ENCODE measurements at regions not wholly inside any gene's neighbourhood (a gene's known extent, or its start where the extent isn't known, plus 50 kb on each side); places are given as distances from the start of the nearest gene placed in this dataset.

GRCh38 chr11:69385832-69386427 is 92.0 kb downstream of the MYEOV start:
- H3K36me3 Mint-ChIP-seq (ENCODE audit: low read depth), result no peaks in the 10 kb centered on the region
- no peak overlapping the region for H3K27ac Mint-ChIP-seq
- peaks cover 3% of the 10 kb centered on the region for H3K27me3 Mint-ChIP-seq
- no peak for ATAC-seq
- no peak overlapping the region for H3K4me3 Mint-ChIP-seq
- H3K4me1 Mint-ChIP-seq, result no peaks in the 10 kb centered on the region
- no peak for DNase-seq
- H3K9me3 ChIP-seq (ENCODE audit: control insufficient read depth, low read length, poor library complexity, severe bottlenecking), result no peaks in the 10 kb centered on the region

- H3K9me3 ChIP-seq (ENCODE audit: control insufficient read depth, low read length, poor library complexity, severe bottlenecking), result no peaks in the 10 kb centered on the region
- H3K4me3 Mint-ChIP-seq, result no peak overlapping the region
- ATAC-seq (no peak), DNase-seq (no peak)
- H3K36me3 Mint-ChIP-seq (ENCODE audit: low read depth), result no peaks in the 10 kb centered on the region
- peaks cover 5% of the 10 kb centered on the region for H3K27me3 Mint-ChIP-seq
- H3K27ac Mint-ChIP-seq, result no peak overlapping the region
- no peaks in the 10 kb centered on the region for H3K4me1 Mint-ChIP-seq
These were observed 92.8 kb downstream of the MYEOV start for GRCh38 chr11:69386594-69387408.

- no peaks in the 10 kb centered on the region for H3K9me3 ChIP-seq (ENCODE audit: control insufficient read depth, low read length, poor library complexity, severe bottlenecking)
- DNase-seq (no peak), ATAC-seq (no peak)
- Mint-ChIP-seq H3K27ac (no peak overlapping the region), H3K36me3 (ENCODE audit: low read depth) (no peaks in the 10 kb centered on the region), H3K4me3 (no peak overlapping the region), H3K27me3 (peaks cover 5% of the 10 kb centered on the region), H3K4me1 (no peaks in the 10 kb centered on the region)
These were observed 93.5 kb downstream of the MYEOV start for GRCh38 chr11:69387409-69387885.

GRCh38 chr11:69388210-69388609 is 93.3 kb upstream of the LINC01488 start:
- H3K27ac Mint-ChIP-seq, result no peak overlapping the region
- no peak for DNase-seq
- no peak for ATAC-seq
- no peak overlapping the region for H3K4me3 Mint-ChIP-seq
- peaks cover 2% of the 10 kb centered on the region for H3K36me3 Mint-ChIP-seq (ENCODE audit: low read depth)
- peaks cover 3% of the 10 kb centered on the region for H3K4me1 Mint-ChIP-seq
- H3K27me3 Mint-ChIP-seq, result peaks cover 11% of the 10 kb centered on the region
- no peaks in the 10 kb centered on the region for H3K9me3 ChIP-seq (ENCODE audit: control insufficient read depth, low read length, poor library complexity, severe bottlenecking)

- peaks cover 12% of the 10 kb centered on the region for H3K27me3 Mint-ChIP-seq
- no peaks in the 10 kb centered on the region for H3K9me3 ChIP-seq (ENCODE audit: control insufficient read depth, low read length, poor library complexity, severe bottlenecking)
- no peak for DNase-seq
- no peak overlapping the region for H3K4me3 Mint-ChIP-seq
- no peak overlapping the region for H3K27ac Mint-ChIP-seq
- ATAC-seq, result no peak
- H3K4me1 Mint-ChIP-seq, result peaks cover 3% of the 10 kb centered on the region
- peaks cover 2% of the 10 kb centered on the region for H3K36me3 Mint-ChIP-seq (ENCODE audit: low read depth)
These were observed 92.8 kb upstream of the LINC01488 start for GRCh38 chr11:69388661-69389060.

GRCh38 chr11:69390561-69390960 is 90.9 kb upstream of the LINC01488 start:
- Mint-ChIP-seq H3K4me1 (peaks cover 3% of the 10 kb centered on the region), H3K27me3 (peaks cover 12% of the 10 kb centered on the region), H3K4me3 (no peak overlapping the region), H3K36me3 (ENCODE audit: low read depth) (peaks cover 2% of the 10 kb centered on the region), H3K27ac (no peak overlapping the region)
- DNase-seq, result no peak
- H3K9me3 ChIP-seq (ENCODE audit: control insufficient read depth, low read length, poor library complexity, severe bottlenecking), result no peaks in the 10 kb centered on the region
- no peak for ATAC-seq

GRCh38 chr11:69391192-69392103 is 90.0 kb upstream of the LINC01488 start:
- H3K9me3 ChIP-seq (ENCODE audit: control insufficient read depth, low read length, poor library complexity, severe bottlenecking), result no peaks in the 10 kb centered on the region
- Mint-ChIP-seq H3K27me3 (peaks cover 12% of the 10 kb centered on the region), H3K4me1 (peaks cover 3% of the 10 kb centered on the region), H3K4me3 (no peak overlapping the region), H3K27ac (no peak overlapping the region), H3K36me3 (ENCODE audit: low read depth) (peaks cover 2% of the 10 kb centered on the region)
- no peak for ATAC-seq
- no peak for DNase-seq

- no peaks in the 10 kb centered on the region for H3K9me3 ChIP-seq (ENCODE audit: control insufficient read depth, low read length, poor library complexity, severe bottlenecking)
- H3K27me3 Mint-ChIP-seq, result peaks cover 12% of the 10 kb centered on the region
- no peak overlapping the region for H3K27ac Mint-ChIP-seq
- peaks cover 3% of the 10 kb centered on the region for H3K4me1 Mint-ChIP-seq
- no peak overlapping the region for H3K4me3 Mint-ChIP-seq
- H3K36me3 Mint-ChIP-seq (ENCODE audit: low read depth), result peaks cover 2% of the 10 kb centered on the region
- DNase-seq (no peak), ATAC-seq (no peak)
These were observed 89.3 kb upstream of the LINC01488 start for GRCh38 chr11:69392104-69392653.

GRCh38 chr11:69393178-69393832 is 88.2 kb upstream of the LINC01488 start:
- peaks cover 3% of the 10 kb centered on the region for H3K4me1 Mint-ChIP-seq

GRCh38 chr11:69393865-69394233 is 87.6 kb upstream of the LINC01488 start:
- Mint-ChIP-seq H3K27me3 (peaks cover 12% of the 10 kb centered on the region), H3K4me1 (peaks cover 3% of the 10 kb centered on the region), H3K27ac (no peak overlapping the region), H3K4me3 (no peak overlapping the region), H3K36me3 (ENCODE audit: low read depth) (peaks cover 2% of the 10 kb centered on the region)
- H3K9me3 ChIP-seq (ENCODE audit: control insufficient read depth, low read length, poor library complexity, severe bottlenecking), result no peaks in the 10 kb centered on the region
- ATAC-seq, result no peak
- no peak for DNase-seq

More at GRCh38 chr11:69393178-69393832, 88.2 kb upstream of the LINC01488 start:
- no peak overlapping the region for H3K27ac Mint-ChIP-seq
- peaks cover 2% of the 10 kb centered on the region for H3K36me3 Mint-ChIP-seq (ENCODE audit: low read depth)
- H3K4me3 Mint-ChIP-seq, result no peak overlapping the region
- no peaks in the 10 kb centered on the region for H3K9me3 ChIP-seq (ENCODE audit: control insufficient read depth, low read length, poor library complexity, severe bottlenecking)
- DNase-seq (no peak), ATAC-seq (no peak)
- peaks cover 12% of the 10 kb centered on the region for H3K27me3 Mint-ChIP-seq

GRCh38 chr11:69394234-69394868 is 87.1 kb upstream of the LINC01488 start:
- H3K4me3 Mint-ChIP-seq, result no peak overlapping the region
- peaks cover 3% of the 10 kb centered on the region for H3K4me1 Mint-ChIP-seq
- ATAC-seq (no peak), DNase-seq (no peak)
- peaks cover 2% of the 10 kb centered on the region for H3K36me3 Mint-ChIP-seq (ENCODE audit: low read depth)
- no peak overlapping the region for H3K27ac Mint-ChIP-seq
- H3K27me3 Mint-ChIP-seq, result peaks cover 12% of the 10 kb centered on the region
- no peaks in the 10 kb centered on the region for H3K9me3 ChIP-seq (ENCODE audit: control insufficient read depth, low read length, poor library complexity, severe bottlenecking)

GRCh38 chr11:69394869-69395246 is 86.6 kb upstream of the LINC01488 start:
- H3K27ac Mint-ChIP-seq, result no peak overlapping the region
- DNase-seq, result no peak
- H3K36me3 Mint-ChIP-seq (ENCODE audit: low read depth), result peaks cover 2% of the 10 kb centered on the region
- H3K9me3 ChIP-seq (ENCODE audit: control insufficient read depth, low read length, poor library complexity, severe bottlenecking), result no peaks in the 10 kb centered on the region
- no peak for ATAC-seq
- no peak overlapping the region for H3K4me3 Mint-ChIP-seq
- peaks cover 3% of the 10 kb centered on the region for H3K4me1 Mint-ChIP-seq
- H3K27me3 Mint-ChIP-seq, result peaks cover 12% of the 10 kb centered on the region

Data from T-helper 17 cell (primary cell).